Spleen (tissue), 11 donors: ENCODE measurements at regions not wholly inside any gene's neighbourhood (a gene's known extent, or its start where the extent isn't known, plus 50 kb on each side); places are given as distances from the start of the nearest gene placed in this dataset.

Source experiments
- DNase-seq: peaks from one replicate; pipeline ENCODE4 v3.0.0-alpha.2; 2020
- H3K27ac ChIP-seq, 8 donors: fragments of 200-600 bp; sonication (generic) in 7 of 8; 1 replicate in 4 of 8; 2 replicates in 4 of 8; pipeline versions ENCODE4 v1.5.0 to v1.8.0; 2016 to 2021; ENCODE audit warnings: inconsistent platforms in 4 of 8, mild to moderate bottlenecking in 4 of 8, moderate library complexity in 1 of 8
- H3K27me3 ChIP-seq, 7 donors: fragments of 200-600 bp; sonication (generic) in 6 of 7; replicated peaks in 1 of 7; 1 replicate in 4 of 7; 2 replicates in 3 of 7; pipeline versions ENCODE4 v1.5.0 to v1.8.0; 2016 to 2021; ENCODE audit warnings: inconsistent platforms in 3 of 7, mild to moderate bottlenecking in 1 of 7
- H3K36me3 ChIP-seq, 6 donors: fragments of 200-600 bp; sonication (generic) in 5 of 6; 1 replicate in 4 of 6; 2 replicates in 2 of 6; pipeline versions ENCODE4 v1.5.0 to v1.8.0; 2016 to 2021; ENCODE audit warnings: inconsistent platforms in 2 of 6
- H3K4me1 ChIP-seq, 6 donors: fragments of 200-600 bp; sonication (generic) in 5 of 6; 1 replicate in 3 of 6; 2 replicates in 3 of 6; pipeline versions ENCODE4 v1.5.0 to v1.8.0; 2016 to 2021; ENCODE audit warnings: inconsistent platforms in 3 of 6
- H3K4me3 ChIP-seq, 8 donors: fragments of 200-600 bp; sonication (generic) in 7 of 8; 1 replicate in 4 of 8; 2 replicates in 4 of 8; pipeline versions ENCODE4 v1.5.0 to v1.8.0; 2016 to 2021; ENCODE audit warnings: inconsistent platforms in 4 of 8, mild to moderate bottlenecking in 4 of 8, moderate library complexity in 2 of 8
- H3K9me3 ChIP-seq, 8 donors: fragments of 200-600 bp; sonication (generic) in 7 of 8; 1 replicate in 4 of 8; 2 replicates in 4 of 8; pipeline versions ENCODE4 v1.5.0 to v1.8.0; 2016 to 2021; ENCODE audit warnings: inconsistent platforms in 4 of 8
- POLR2A ChIP-seq, 3 donors: fragments of 450-650 bp; IDR thresholded peaks; one replicate each; pipeline ENCODE4 v1.5.1; 2017; ENCODE audit warnings: antibody characterized with exemption in 3 of 3, mild to moderate bottlenecking in 1 of 3
- POLR2AphosphoS5 ChIP-seq, 3 donors: sonication (generic); formaldehyde crosslinking; IDR thresholded peaks; one replicate each; pipeline ENCODE4 v1.5.1; 2017; ENCODE audit warnings: antibody characterized with exemption in 3 of 3
- WGBS, 5 donors: extraction: QIAGEN DNeasy Blood & Tissue Kit in 3 of 5; methylation state at CpG; one replicate each; pipeline versions ENCODE4 v1.1.5 to v1.1.7; 2013 to 2018; 5-methylcytosine and 5-hydroxymethylcytosine counted together
- intact Hi-C: fragments of 100-400 bp; cut with DNase I; formaldehyde crosslinking; loops from one replicate; pipeline ENCODE4 v1.15.0; 2023; ENCODE audit warnings: low total_unique reads
- TF ChIP-seq, protein P1 (sequence below), 11 experiments: fragments of 200-600 bp in 7 of 11; fragments of 450-650 bp in 4 of 11; sonication (generic) in 4 of 11; IDR thresholded peaks in 8 of 11; conservative IDR thresholded peaks in 3 of 11; 1 replicate in 7 of 11; 2 replicates in 4 of 11; pipeline versions ENCODE4 v1.4.0 to v1.8.0; 2016 to 2021; ENCODE audit warnings: antibody characterized with exemption in 11 of 11, inconsistent platforms in 4 of 11, mild to moderate bottlenecking in 1 of 11
- donor health status: healthy with polysubstance abuse.
- donor health status: DM: no; HTN: no; CAD: no; lungs with moderate emphysema.
- donor health status: DM: no; HTN: no; CAD: no.
- donor health status: Bipolar disorder and iron deficiency.
- donor health status: healthy.
- donor health status: DM: no; HTN: no; CAD: no.
- donor health status: DM: yes; HTN: yes; CAD: no.

DNA sequence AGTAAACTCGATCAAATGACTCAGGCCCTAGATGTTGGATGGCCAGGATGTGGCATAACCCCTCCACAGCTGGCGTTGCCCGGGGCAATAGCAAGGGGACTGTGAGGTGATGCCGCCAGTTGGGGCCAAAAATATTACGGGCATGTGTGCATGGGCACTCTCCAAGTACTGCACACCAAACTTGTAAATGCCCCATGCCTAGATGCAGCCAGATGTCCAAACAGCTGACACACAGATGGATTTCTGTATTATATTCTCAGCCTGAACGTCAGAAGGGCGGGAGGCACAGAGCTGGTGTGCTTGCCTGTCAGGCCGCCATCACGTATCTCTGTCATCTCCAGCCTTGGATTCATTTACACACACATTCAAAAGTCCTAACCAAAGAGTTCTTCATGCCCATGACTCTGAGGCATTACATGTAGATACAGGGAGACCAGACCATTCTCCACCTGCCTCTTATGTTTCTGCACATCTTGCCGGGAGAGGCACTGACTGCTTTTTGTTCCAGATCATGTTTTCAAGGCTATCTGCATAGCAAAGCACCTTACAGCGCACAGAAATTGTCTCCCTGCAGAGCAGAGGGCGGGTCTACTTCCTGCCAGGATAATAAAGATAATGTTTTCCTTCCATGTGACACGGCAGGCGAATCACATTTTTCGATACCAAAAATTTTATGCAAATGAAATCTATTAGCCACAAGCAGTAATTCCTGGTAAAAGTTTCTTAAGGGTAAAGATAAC, 200.9 kb upstream of the ADAMTS16 start:
- DNase-seq: no peak
- no peaks in the 10 kb centered on the region for H3K9me3 ChIP-seq
- H3K36me3 ChIP-seq: no peaks in the 10 kb centered on the region
- TF ChIP-seq POLR2AphosphoS5 (IDR thresholded peaks at IDR 0.05) (no peak), POLR2A (IDR thresholded peaks at IDR 0.05) (no peak)
- TF ChIP-seq, protein P1, sequence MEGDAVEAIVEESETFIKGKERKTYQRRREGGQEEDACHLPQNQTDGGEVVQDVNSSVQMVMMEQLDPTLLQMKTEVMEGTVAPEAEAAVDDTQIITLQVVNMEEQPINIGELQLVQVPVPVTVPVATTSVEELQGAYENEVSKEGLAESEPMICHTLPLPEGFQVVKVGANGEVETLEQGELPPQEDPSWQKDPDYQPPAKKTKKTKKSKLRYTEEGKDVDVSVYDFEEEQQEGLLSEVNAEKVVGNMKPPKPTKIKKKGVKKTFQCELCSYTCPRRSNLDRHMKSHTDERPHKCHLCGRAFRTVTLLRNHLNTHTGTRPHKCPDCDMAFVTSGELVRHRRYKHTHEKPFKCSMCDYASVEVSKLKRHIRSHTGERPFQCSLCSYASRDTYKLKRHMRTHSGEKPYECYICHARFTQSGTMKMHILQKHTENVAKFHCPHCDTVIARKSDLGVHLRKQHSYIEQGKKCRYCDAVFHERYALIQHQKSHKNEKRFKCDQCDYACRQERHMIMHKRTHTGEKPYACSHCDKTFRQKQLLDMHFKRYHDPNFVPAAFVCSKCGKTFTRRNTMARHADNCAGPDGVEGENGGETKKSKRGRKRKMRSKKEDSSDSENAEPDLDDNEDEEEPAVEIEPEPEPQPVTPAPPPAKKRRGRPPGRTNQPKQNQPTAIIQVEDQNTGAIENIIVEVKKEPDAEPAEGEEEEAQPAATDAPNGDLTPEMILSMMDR (IDR thresholded peaks at IDR 0.05 in 8 of 11, conservative IDR thresholded peaks at IDR 0.05 in 3 of 11): no peak
- H3K4me3 ChIP-seq: no peak overlapping the region
- WGBS, 5 donors: 72 to 77% (median 75%) methylated on average over 15 of the region's 15 CpGs
- no peak overlapping the region for H3K27ac ChIP-seq
- H3K27me3 ChIP-seq: peaks cover 0 to 20% (median 0%) of the 10 kb centered on the region in 7 donors
- no peaks in the 10 kb centered on the region for H3K4me1 ChIP-seq
- intact Hi-C loops: no loop called here

DNA sequence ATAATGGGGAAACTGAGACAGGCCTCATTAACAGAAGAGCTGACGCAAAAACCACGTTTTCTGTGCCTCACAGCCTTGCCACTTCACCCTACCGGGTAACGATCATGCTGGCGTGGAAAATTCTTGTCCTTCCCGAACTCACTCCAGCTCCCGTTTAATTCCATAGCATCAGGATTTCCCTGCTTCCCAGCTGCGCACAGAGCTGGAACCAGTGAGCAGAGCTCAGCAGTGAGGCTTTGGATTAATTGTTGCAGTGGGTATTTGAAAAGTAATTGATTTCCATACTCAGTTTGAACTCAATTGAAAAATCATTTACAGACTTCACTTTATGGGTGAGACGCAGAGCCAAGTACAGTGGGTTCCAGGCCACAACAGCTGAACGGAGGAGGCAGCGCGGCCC, 199.0 kb upstream of the ADAMTS16 start:
- 81 to 86% (median 86%) methylated on average over 12 of the region's 12 CpGs for WGBS, 5 donors
- Histone ChIP-seq H3K36me3 (no peaks in the 10 kb centered on the region), H3K27me3 (peaks cover 0 to 20% (median 0%) of the 10 kb centered on the region in 7 donors), H3K4me3 (no peak overlapping the region), H3K9me3 (no peaks in the 10 kb centered on the region), H3K27ac (no peak overlapping the region), H3K4me1 (no peaks in the 10 kb centered on the region)
- DNase-seq: no peak
- TF ChIP-seq POLR2AphosphoS5 (IDR thresholded peaks at IDR 0.05): no peak
- no peak for TF ChIP-seq POLR2A (IDR thresholded peaks at IDR 0.05)
- TF ChIP-seq, protein P1 (IDR thresholded peaks at IDR 0.05 in 8 of 11, conservative IDR thresholded peaks at IDR 0.05 in 3 of 11): no peak
- intact Hi-C loops: no loop called here

DNA sequence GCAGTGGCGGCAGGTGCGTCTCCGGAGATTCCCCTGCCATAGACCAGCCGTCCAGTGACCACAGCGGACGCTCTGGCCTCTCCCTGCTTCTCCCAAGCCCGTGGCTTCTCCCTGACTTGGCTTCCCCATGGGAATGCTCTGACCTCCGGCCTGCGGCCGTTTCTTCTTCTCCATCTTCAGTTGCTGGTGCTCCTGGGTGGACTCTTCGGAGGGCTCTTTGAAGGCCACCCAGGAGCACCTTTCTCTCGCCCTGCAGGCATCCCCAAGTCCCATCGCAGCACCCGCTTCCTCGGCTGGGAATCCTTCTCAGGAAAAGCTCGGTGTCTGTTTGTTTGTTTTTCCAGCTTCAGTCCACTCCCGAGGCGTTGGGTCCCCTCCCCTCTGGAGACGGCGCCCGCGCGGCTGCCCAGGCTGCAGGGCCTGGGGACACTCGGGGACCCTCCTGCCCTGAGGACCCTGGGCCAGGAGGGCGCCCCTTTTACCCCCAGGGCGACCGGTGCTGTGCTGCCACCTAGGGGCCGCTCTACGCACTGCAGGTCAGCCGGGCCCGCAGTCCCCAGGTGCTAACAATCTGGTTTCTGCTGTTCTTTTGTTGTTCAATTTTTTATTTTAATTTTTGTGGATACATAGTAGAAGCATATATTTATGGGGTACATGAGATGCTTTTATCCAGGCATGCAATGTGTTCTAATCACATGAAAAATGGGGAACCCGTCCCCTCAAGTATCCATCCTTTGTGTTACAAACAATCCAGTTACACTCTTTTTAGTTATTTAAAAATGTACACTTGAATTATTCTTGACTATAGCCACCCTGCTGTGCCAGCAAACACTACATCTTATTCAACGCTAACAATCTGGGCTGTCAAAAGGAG, 197.9 kb upstream of the ADAMTS16 start:
- DNase-seq: no peak
- Histone ChIP-seq H3K4me1 (no peaks in the 10 kb centered on the region), H3K27me3 (peaks cover 0 to 20% (median 0%) of the 10 kb centered on the region in 7 donors), H3K36me3 (no peaks in the 10 kb centered on the region), H3K9me3 (no peaks in the 10 kb centered on the region), H3K4me3 (no peak overlapping the region), H3K27ac (no peak overlapping the region)
- TF ChIP-seq, protein P1 (IDR thresholded peaks at IDR 0.05 in 8 of 11, conservative IDR thresholded peaks at IDR 0.05 in 3 of 11): peak in 10 of 11 experiments; percentile 13 to 80 (median 64)
- no peak for TF ChIP-seq POLR2AphosphoS5 (IDR thresholded peaks at IDR 0.05)
- 43 to 49% (median 48%) methylated on average over 32 to 33 of the region's 33 CpGs for WGBS, 5 donors
- intact Hi-C loops: no loop called here

DNA sequence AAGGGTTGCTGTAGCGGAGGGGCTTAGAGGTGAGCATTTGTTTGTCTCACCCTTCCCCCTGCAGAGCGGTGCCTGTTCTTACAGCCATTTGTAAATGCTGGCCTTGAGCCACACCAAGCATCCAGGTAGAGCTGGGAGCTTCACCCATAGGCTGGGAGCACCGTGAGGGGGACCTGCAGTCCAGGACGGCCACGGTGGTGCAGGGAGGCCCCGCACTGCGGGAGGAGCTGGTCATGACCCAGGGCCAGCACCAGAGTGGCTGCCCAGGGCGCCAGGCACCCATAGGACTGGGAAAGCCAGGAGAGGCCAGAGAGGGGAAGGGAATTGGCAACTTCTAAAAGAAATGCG, 197.3 kb upstream of the ADAMTS16 start:
- 76 to 85% (median 79%) methylated on average over 9 of the region's 9 CpGs for WGBS, 5 donors
- Histone ChIP-seq H3K4me1 (no peaks in the 10 kb centered on the region), H3K36me3 (no peaks in the 10 kb centered on the region), H3K9me3 (no peaks in the 10 kb centered on the region), H3K27me3 (peaks cover 0 to 20% (median 0%) of the 10 kb centered on the region in 7 donors), H3K4me3 (no peak overlapping the region), H3K27ac (no peak overlapping the region)
- intact Hi-C loops: no loop called here
- no peak for DNase-seq
- TF ChIP-seq, protein P1 (IDR thresholded peaks at IDR 0.05 in 8 of 11, conservative IDR thresholded peaks at IDR 0.05 in 3 of 11): no peak
- TF ChIP-seq POLR2AphosphoS5 (IDR thresholded peaks at IDR 0.05) (no peak), POLR2A (IDR thresholded peaks at IDR 0.05) (no peak)
